WERI-Rb-1 (cell line): ENCODE measurements at regions not wholly inside any gene's neighbourhood (a gene's known extent, or its start where the extent isn't known, plus 50 kb on each side); places are given as distances from the start of the nearest gene placed in this dataset.

Experiments
- DNase-seq: peaks from one replicate; pipeline ENCODE4 v3.0.0-alpha.2; 2020
- H3K27ac ChIP-seq: fragments of 250-450 bp; sonication (Bioruptor Pico); 2 replicates; pipeline ENCODE4 v1.5.1; 2020; ENCODE audit warnings: mild to moderate bottlenecking, moderate library complexity
- H3K27me3 ChIP-seq: fragments of 250-450 bp; sonication (Bioruptor Pico); 2 replicates; pipeline ENCODE4 v1.5.1; 2021; ENCODE audit warnings: mild to moderate bottlenecking, low read depth, moderate library complexity; ENCODE audit not compliant: insufficient read depth, severe bottlenecking
- H3K36me3 ChIP-seq: fragments of 250-450 bp; sonication (Bioruptor Pico); 2 replicates; pipeline ENCODE4 v1.5.1; 2020; ENCODE audit warnings: mild to moderate bottlenecking, moderate library complexity
- H3K4me3 ChIP-seq: 2 replicates; pipeline ENCODE4 v1.5.1; 2011; ENCODE audit warnings: low read depth, mild to moderate bottlenecking, control low read depth, low read length
- H3K9me3 ChIP-seq: fragments of 250-450 bp; sonication (Bioruptor Pico); 2 replicates; pipeline ENCODE4 v1.5.1; 2021; ENCODE audit warnings: mild to moderate bottlenecking, moderate library complexity; ENCODE audit not compliant: severe bottlenecking
- CTCF ChIP-seq: IDR thresholded peaks from 2 replicates; pipeline ENCODE4 v1.5.1; 2011; ENCODE audit warnings: low read depth, mild to moderate bottlenecking, control low read depth, inconsistent platforms, low read length

DNA sequence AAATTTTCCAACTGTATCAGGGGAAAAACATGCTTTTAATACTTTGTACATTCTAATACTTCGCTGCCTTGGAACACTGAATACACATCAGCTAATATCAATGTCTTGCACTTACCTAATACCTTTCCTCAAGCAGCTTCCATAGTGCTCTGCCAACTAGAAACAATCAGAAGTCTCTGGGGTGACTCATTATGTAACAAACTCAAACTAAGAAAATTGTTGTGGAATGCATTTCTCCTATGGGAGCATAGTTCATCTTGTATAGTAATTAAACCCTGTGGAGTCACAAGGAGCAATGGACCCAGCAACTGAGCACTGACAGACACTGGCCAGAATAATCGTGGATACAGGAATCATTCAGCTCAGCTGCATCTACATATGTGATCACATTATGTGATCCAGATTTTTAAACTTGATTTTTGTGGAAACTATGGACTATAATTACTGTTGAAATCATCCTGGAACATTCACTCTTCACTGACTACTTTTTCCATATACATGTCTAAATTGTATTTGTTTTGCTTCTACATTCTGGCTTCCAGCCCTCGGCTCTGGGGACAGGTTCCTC, 496.9 kb downstream of the TMA16 start:
- H3K4me3 ChIP-seq: no peak overlapping the region
- no peak for TF ChIP-seq CTCF
- H3K36me3 ChIP-seq: no peaks in the 10 kb centered on the region
- H3K9me3 ChIP-seq: no peaks in the 10 kb centered on the region
- H3K27ac ChIP-seq: no peak overlapping the region
- DNase-seq: no peak
- no peaks in the 10 kb centered on the region for H3K27me3 ChIP-seq

DNA sequence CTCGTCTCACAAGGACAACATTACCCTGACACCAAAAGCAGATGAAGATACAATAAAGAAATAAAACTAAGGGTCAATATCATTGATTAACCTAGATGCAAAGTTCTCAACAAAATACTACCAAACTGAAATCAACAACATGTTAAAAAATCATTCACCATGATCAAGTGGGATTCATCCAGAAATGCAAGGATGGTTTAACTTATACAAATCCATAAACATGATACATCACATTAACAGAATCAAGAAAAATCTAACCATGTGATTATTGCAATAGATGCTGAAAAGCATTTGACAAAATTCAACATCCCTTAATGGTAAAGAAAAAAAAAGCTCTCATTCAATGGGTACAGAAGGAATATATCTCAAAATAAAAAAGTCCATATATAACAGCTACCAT, 514.9 kb downstream of the TMA16 start:
- H3K36me3 ChIP-seq: no peaks in the 10 kb centered on the region
- no peaks in the 10 kb centered on the region for H3K9me3 ChIP-seq
- no peak for DNase-seq
- H3K4me3 ChIP-seq: no peak overlapping the region
- no peak for TF ChIP-seq CTCF
- no peak overlapping the region for H3K27ac ChIP-seq
- no peaks in the 10 kb centered on the region for H3K27me3 ChIP-seq

GRCh38 chr4:164011791-164012190, 517.3 kb downstream of the TMA16 start:
- H3K27me3 ChIP-seq: no peaks in the 10 kb centered on the region
- H3K27ac ChIP-seq: no peak overlapping the region
- no peak for TF ChIP-seq CTCF
- DNase-seq: no peak
- H3K4me3 ChIP-seq: no peak overlapping the region
- no peaks in the 10 kb centered on the region for H3K9me3 ChIP-seq
- H3K36me3 ChIP-seq: no peaks in the 10 kb centered on the region

- no peaks in the 10 kb centered on the region for H3K36me3 ChIP-seq
- H3K4me3 ChIP-seq: no peak overlapping the region
- no peak overlapping the region for H3K27ac ChIP-seq
- TF ChIP-seq CTCF: peak; percentile 88
- peak; percentile 77 for DNase-seq
- H3K9me3 ChIP-seq: no peaks in the 10 kb centered on the region
- no peaks in the 10 kb centered on the region for H3K27me3 ChIP-seq
Observed at GRCh38 chr4:164012396-164013027, 518.0 kb downstream of the TMA16 start.

GRCh38 chr4:164021947-164022346, 527.5 kb downstream of the TMA16 start:
- Histone ChIP-seq H3K36me3 (no peaks in the 10 kb centered on the region), H3K9me3 (no peaks in the 10 kb centered on the region), H3K4me3 (no peak overlapping the region), H3K27me3 (no peaks in the 10 kb centered on the region), H3K27ac (no peak overlapping the region)
- no peak for TF ChIP-seq CTCF
- no peak for DNase-seq

DNA sequence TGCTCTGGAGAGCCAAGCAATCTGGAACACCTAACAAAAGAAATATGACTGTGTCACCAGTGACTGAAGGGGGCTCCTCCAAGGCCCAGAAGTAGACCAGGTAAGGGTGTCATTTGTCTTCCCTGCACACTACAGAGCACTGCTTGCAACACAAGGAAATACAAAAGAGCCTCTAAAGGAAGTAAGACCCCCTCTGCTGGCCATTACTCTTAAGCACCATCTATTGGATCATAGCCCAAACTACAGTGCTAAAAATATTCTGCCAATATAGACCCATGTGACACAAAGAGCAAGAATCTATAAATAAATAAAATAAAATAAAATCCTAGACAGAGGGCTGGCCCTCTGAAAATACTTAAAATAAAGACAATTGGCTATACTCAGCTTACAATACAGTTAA, 528.7 kb downstream of the TMA16 start:
- Histone ChIP-seq H3K27ac (no peak overlapping the region), H3K9me3 (no peaks in the 10 kb centered on the region), H3K36me3 (no peaks in the 10 kb centered on the region), H3K4me3 (no peak overlapping the region), H3K27me3 (no peaks in the 10 kb centered on the region)
- DNase-seq: no peak
- peak; percentile 22; the same call in 1 of the 2 replicates for TF ChIP-seq CTCF
